Mammary epithelial cell (primary cell): ENCODE measurements at regions not wholly inside any gene's neighbourhood (a gene's known extent, or its start where the extent isn't known, plus 50 kb on each side); places are given as distances from the start of the nearest gene placed in this dataset.

Source experiments
- EZH2 ChIP-seq: IDR thresholded peaks from 2 replicates; pipeline ENCODE4 v1.6.1; 2012; ENCODE audit warnings: low read length, inconsistent platforms, borderline replicate concordance
- TF ChIP-seq, protein P1 (sequence below), 2 donors: IDR thresholded peaks in 1 of 2; conservative IDR thresholded peaks in 1 of 2; 2 replicates each; pipeline ENCODE4 v1.5.1; 2011 to 2012; ENCODE audit warnings: inconsistent platforms in 2 of 2, low read length in 2 of 2, mild to moderate bottlenecking in 2 of 2, control low read depth in 1 of 2, low read depth in 1 of 2; ENCODE audit not compliant: insufficient read depth in 1 of 2; ENCODE audit errors: extremely low read depth in 1 of 2

DNA sequence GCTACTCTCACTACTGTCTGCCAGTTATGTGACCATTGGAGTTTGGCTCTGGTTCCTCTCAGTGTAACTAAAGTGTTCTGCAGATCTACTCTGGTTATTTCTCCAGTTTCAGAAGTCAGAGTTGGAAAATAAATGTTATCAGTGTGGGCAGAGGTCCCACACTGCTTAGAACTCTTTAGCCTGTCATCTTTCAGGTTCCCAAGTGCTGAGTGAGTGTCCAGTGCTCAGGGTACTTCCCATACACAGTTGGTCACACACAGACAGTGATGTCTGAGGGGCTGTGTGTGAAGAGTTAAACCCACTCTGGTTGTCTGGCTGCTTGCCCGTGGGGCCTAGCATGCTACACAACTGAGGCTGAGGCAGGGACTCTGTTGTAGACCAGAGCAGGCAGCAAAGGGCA lies 421.8 kb upstream of the MEX3C start:
- TF ChIP-seq, protein P1, sequence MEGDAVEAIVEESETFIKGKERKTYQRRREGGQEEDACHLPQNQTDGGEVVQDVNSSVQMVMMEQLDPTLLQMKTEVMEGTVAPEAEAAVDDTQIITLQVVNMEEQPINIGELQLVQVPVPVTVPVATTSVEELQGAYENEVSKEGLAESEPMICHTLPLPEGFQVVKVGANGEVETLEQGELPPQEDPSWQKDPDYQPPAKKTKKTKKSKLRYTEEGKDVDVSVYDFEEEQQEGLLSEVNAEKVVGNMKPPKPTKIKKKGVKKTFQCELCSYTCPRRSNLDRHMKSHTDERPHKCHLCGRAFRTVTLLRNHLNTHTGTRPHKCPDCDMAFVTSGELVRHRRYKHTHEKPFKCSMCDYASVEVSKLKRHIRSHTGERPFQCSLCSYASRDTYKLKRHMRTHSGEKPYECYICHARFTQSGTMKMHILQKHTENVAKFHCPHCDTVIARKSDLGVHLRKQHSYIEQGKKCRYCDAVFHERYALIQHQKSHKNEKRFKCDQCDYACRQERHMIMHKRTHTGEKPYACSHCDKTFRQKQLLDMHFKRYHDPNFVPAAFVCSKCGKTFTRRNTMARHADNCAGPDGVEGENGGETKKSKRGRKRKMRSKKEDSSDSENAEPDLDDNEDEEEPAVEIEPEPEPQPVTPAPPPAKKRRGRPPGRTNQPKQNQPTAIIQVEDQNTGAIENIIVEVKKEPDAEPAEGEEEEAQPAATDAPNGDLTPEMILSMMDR (conservative IDR thresholded peaks at IDR 0.05 in 1 of 2, IDR thresholded peaks at IDR 0.05 in 1 of 2; ENCODE audit: extremely low read depth in 1 of 2, insufficient read depth in 1 of 2, low read depth in 1 of 2, low read length in 2 of 2): no peak
- TF ChIP-seq EZH2: no peak
